ENCODE measurements at regions not wholly inside any gene's neighbourhood (a gene's known extent, or its start where the extent isn't known, plus 50 kb on each side); places are given as distances from the start of the nearest gene placed in this dataset.
A peak's percentile ranks its signal among the peaks of the same experiment; 100 is the strongest.

DNA sequence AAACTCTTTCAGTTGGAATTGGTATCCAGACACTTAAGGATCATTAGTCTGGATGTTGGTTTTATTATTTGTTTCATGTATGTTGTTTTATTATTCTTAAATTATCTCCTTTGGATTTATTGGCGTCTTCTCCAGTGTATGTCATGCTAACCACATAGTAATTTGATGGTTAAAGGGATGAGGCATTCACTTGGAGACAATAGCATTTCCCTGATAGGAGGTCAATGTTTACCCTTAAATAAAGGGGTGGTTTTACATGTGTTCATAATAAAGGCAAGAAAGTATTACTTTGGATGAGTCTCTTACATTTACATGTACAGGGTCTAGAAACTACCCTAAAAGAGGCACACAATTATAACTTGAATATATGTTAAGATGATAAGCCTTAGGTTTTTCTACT is 51.2 kb upstream of the RNF144B start:
- no peak overlapping the region for H3K27ac ChIP-seq (ENCODE audit: low read depth in 1 of 2, low read length in 2 of 2)
- no peaks in the 10 kb centered on the region for H3K9me3 ChIP-seq (ENCODE audit: control insufficient read depth, low read length)
- peaks cover 0 to 3% of the 10 kb centered on the region in 2 donors for H3K4me1 ChIP-seq (ENCODE audit: control insufficient read depth in 1 of 2, insufficient read depth in 2 of 2, low read length in 2 of 2)
- WGBS, 2 donors = 77 to 91% methylated on average over 1 of the region's 1 CpG
- H3K4me3 ChIP-seq (ENCODE audit: low read length in 2 of 2) = no peak overlapping the region
- no peak for ATAC-seq (ENCODE audit: low FRiP score)
- intact Hi-C loops (cut with DNase I) = no loop called here
- no peaks in the 10 kb centered on the region for H3K27me3 ChIP-seq (ENCODE audit: control insufficient read depth in 1 of 2, insufficient read depth in 2 of 2, low read length in 1 of 2)
- no peak for DNase-seq
- no peaks in the 10 kb centered on the region for H3K36me3 ChIP-seq (ENCODE audit: control insufficient read depth in 1 of 2, insufficient read depth in 2 of 2, low read length in 1 of 2)

GRCh38 chr6:18334251-18334650 is 52.9 kb upstream of the RNF144B start:
- H3K4me3 ChIP-seq (ENCODE audit: low read length in 2 of 2) = no peak overlapping the region
- H3K27ac ChIP-seq (ENCODE audit: low read depth in 1 of 2, low read length in 2 of 2) = no peak overlapping the region
- H3K9me3 ChIP-seq (ENCODE audit: control insufficient read depth, low read length) = no peaks in the 10 kb centered on the region
- ATAC-seq (ENCODE audit: low FRiP score) (no peak), DNase-seq (no peak)
- no peaks in the 10 kb centered on the region for H3K27me3 ChIP-seq (ENCODE audit: control insufficient read depth in 1 of 2, insufficient read depth in 2 of 2, low read length in 1 of 2)
- no peaks in the 10 kb centered on the region for H3K4me1 ChIP-seq (ENCODE audit: control insufficient read depth in 1 of 2, insufficient read depth in 2 of 2, low read length in 2 of 2)
- intact Hi-C loops (cut with DNase I) = no loop called here
- no peaks in the 10 kb centered on the region for H3K36me3 ChIP-seq (ENCODE audit: control insufficient read depth in 1 of 2, insufficient read depth in 2 of 2, low read length in 1 of 2)
- 98 to 100% methylated on average over 2 of the region's 2 CpGs for WGBS, 2 donors

GRCh38 chr6:18330548-18331081 is 56.5 kb upstream of the RNF144B start:
- H3K27me3 ChIP-seq (ENCODE audit: control insufficient read depth in 1 of 2, insufficient read depth in 2 of 2, low read length in 1 of 2) = no peaks in the 10 kb centered on the region
- no peaks in the 10 kb centered on the region for H3K36me3 ChIP-seq (ENCODE audit: control insufficient read depth in 1 of 2, insufficient read depth in 2 of 2, low read length in 1 of 2)
- peaks cover 0 to 4% of the 10 kb centered on the region in 2 donors for H3K4me1 ChIP-seq (ENCODE audit: control insufficient read depth in 1 of 2, insufficient read depth in 2 of 2, low read length in 2 of 2)
- DNase-seq = no peak
- no peak for ATAC-seq (ENCODE audit: low FRiP score)
- no peaks in the 10 kb centered on the region for H3K9me3 ChIP-seq (ENCODE audit: control insufficient read depth, low read length)
- H3K4me3 ChIP-seq (ENCODE audit: low read length in 2 of 2) = no peak overlapping the region
- WGBS, 2 donors = 82 to 93% methylated on average over 6 of the region's 6 CpGs
- intact Hi-C loops (cut with DNase I) = no loop called here
- H3K27ac ChIP-seq (ENCODE audit: low read depth in 1 of 2, low read length in 2 of 2) = no peak overlapping the region

- Histone ChIP-seq H3K27ac (ENCODE audit: low read depth in 1 of 2, low read length in 2 of 2) (no peak overlapping the region), H3K4me3 (ENCODE audit: low read length in 2 of 2) (no peak overlapping the region), H3K4me1 (ENCODE audit: control insufficient read depth in 1 of 2, insufficient read depth in 2 of 2, low read length in 2 of 2) (peaks cover 0 to 4% of the 10 kb centered on the region in 2 donors), H3K27me3 (ENCODE audit: control insufficient read depth in 1 of 2, insufficient read depth in 2 of 2, low read length in 1 of 2) (no peaks in the 10 kb centered on the region), H3K9me3 (ENCODE audit: control insufficient read depth, low read length) (no peaks in the 10 kb centered on the region), H3K36me3 (ENCODE audit: control insufficient read depth in 1 of 2, insufficient read depth in 2 of 2, low read length in 1 of 2) (no peaks in the 10 kb centered on the region)
- intact Hi-C loops (cut with DNase I) = loop anchor here in 1 of 2 donors (10.0 kb wide), 1 partner anchor 55 kb away; the partner anchor contains the start of gene RNF144B
- ATAC-seq (ENCODE audit: low FRiP score) (no peak), DNase-seq (no peak)
- WGBS, 2 donors = 86 to 89% methylated on average over 3 of the region's 3 CpGs
Observed at GRCh38 chr6:18329776-18330175, 57.4 kb upstream of the RNF144B start.

DNA sequence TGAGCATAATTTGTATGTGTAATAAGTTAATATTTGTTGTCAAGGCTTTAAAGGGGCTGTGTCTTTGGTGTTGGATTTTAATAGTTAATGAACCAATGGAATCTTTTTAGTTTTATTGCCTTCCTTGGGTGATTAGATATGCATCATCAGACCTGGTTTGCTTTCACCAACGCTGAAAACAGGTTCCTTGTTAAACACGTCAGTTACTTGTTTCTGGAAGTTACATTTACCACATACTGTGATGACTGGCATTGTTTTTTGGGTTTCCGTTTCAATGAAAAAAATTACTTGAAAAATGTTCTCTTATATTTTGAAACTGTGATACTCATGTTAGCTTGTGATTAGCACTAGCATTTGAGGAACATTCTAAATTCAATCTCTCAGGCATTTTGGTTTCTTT is 58.6 kb upstream of the RNF144B start:
- intact Hi-C loops (cut with DNase I) = loop anchor here in 1 of 2 donors (10.0 kb wide), 1 partner anchor 56 kb away; the partner anchor contains the start of gene RNF144B
- no peak overlapping the region for H3K4me3 ChIP-seq (ENCODE audit: low read length in 2 of 2)
- peaks cover 0 to 4% of the 10 kb centered on the region in 2 donors for H3K4me1 ChIP-seq (ENCODE audit: control insufficient read depth in 1 of 2, insufficient read depth in 2 of 2, low read length in 2 of 2)
- WGBS, 2 donors = 5% methylated on average over 3 of the region's 3 CpGs
- H3K36me3 ChIP-seq (ENCODE audit: control insufficient read depth in 1 of 2, insufficient read depth in 2 of 2, low read length in 1 of 2) = no peaks in the 10 kb centered on the region
- DNase-seq (no peak), ATAC-seq (ENCODE audit: low FRiP score) (no peak)
- H3K27ac ChIP-seq (ENCODE audit: low read depth in 1 of 2, low read length in 2 of 2) = no peak overlapping the region
- H3K27me3 ChIP-seq (ENCODE audit: control insufficient read depth in 1 of 2, insufficient read depth in 2 of 2, low read length in 1 of 2) = no peaks in the 10 kb centered on the region
- no peaks in the 10 kb centered on the region for H3K9me3 ChIP-seq (ENCODE audit: control insufficient read depth, low read length)

DNA sequence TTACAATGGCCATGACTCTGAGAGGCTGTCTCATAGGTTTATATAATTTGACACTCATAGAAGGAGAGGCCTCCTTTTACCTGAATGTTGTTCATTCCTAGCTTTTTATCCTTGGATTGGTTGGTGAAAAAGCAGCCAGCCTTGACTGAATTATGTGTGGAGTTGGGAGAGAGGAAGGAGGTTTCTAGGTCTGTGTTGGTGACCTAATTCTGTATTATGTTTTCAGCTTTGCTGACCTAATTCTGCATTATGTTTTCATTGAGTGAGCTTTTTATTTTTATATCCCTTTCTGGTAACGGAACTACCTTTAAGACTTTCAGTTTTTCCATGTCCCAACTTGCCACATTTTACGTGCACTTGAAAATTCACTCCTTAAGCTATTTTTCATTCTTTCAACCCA is 59.1 kb upstream of the RNF144B start:
- intact Hi-C loops (cut with DNase I) = loop anchor here in 1 of 2 donors (10.0 kb wide), 1 partner anchor 57 kb away; the partner anchor contains the start of gene RNF144B
- DNase-seq (no peak), ATAC-seq (ENCODE audit: low FRiP score) (no peak)

GRCh38 chr6:18327626-18328025 is 59.5 kb upstream of the RNF144B start:
- H3K4me3 ChIP-seq (ENCODE audit: low read length in 2 of 2) = no peak overlapping the region
- DNase-seq = peak in 1 of 2 donors; percentile 61
- H3K27me3 ChIP-seq (ENCODE audit: control insufficient read depth in 1 of 2, insufficient read depth in 2 of 2, low read length in 1 of 2) = no peaks in the 10 kb centered on the region
- WGBS, 2 donors = 48 to 68% methylated on average over 5 of the region's 5 CpGs
- peaks cover 0 to 4% of the 10 kb centered on the region in 2 donors for H3K4me1 ChIP-seq (ENCODE audit: control insufficient read depth in 1 of 2, insufficient read depth in 2 of 2, low read length in 2 of 2)
- ATAC-seq (ENCODE audit: low FRiP score) = peak; percentile 55
- no peaks in the 10 kb centered on the region for H3K9me3 ChIP-seq (ENCODE audit: control insufficient read depth, low read length)
- no peaks in the 10 kb centered on the region for H3K36me3 ChIP-seq (ENCODE audit: control insufficient read depth in 1 of 2, insufficient read depth in 2 of 2, low read length in 1 of 2)
- intact Hi-C loops (cut with DNase I) = loop anchor here in 1 of 2 donors (10.0 kb wide), 1 partner anchor 57 kb away; the partner anchor contains the start of gene RNF144B
- no peak overlapping the region for H3K27ac ChIP-seq (ENCODE audit: low read depth in 1 of 2, low read length in 2 of 2)

More for the DNA sequence above, 59.1 kb upstream of the RNF144B start:
- Histone ChIP-seq H3K36me3 (ENCODE audit: control insufficient read depth in 1 of 2, insufficient read depth in 2 of 2, low read length in 1 of 2) (no peaks in the 10 kb centered on the region), H3K4me3 (ENCODE audit: low read length in 2 of 2) (no peak overlapping the region), H3K9me3 (ENCODE audit: control insufficient read depth, low read length) (no peaks in the 10 kb centered on the region), H3K27ac (ENCODE audit: low read depth in 1 of 2, low read length in 2 of 2) (no peak overlapping the region), H3K4me1 (ENCODE audit: control insufficient read depth in 1 of 2, insufficient read depth in 2 of 2, low read length in 2 of 2) (peaks cover 0 to 4% of the 10 kb centered on the region in 2 donors), H3K27me3 (ENCODE audit: control insufficient read depth in 1 of 2, insufficient read depth in 2 of 2, low read length in 1 of 2) (no peaks in the 10 kb centered on the region)
- 3 to 4% methylated on average over 2 of the region's 2 CpGs for WGBS, 2 donors

- Histone ChIP-seq H3K4me3 (ENCODE audit: low read length in 2 of 2) (no peak overlapping the region), H3K4me1 (ENCODE audit: control insufficient read depth in 1 of 2, insufficient read depth in 2 of 2, low read length in 2 of 2) (peaks cover 0 to 4% of the 10 kb centered on the region in 2 donors), H3K36me3 (ENCODE audit: control insufficient read depth in 1 of 2, insufficient read depth in 2 of 2, low read length in 1 of 2) (no peaks in the 10 kb centered on the region), H3K27me3 (ENCODE audit: control insufficient read depth in 1 of 2, insufficient read depth in 2 of 2, low read length in 1 of 2) (no peaks in the 10 kb centered on the region), H3K27ac (ENCODE audit: low read depth in 1 of 2, low read length in 2 of 2) (no peak overlapping the region), H3K9me3 (ENCODE audit: control insufficient read depth, low read length) (no peaks in the 10 kb centered on the region)
- DNase-seq (no peak), ATAC-seq (ENCODE audit: low FRiP score) (peak; percentile 17)
- WGBS, 2 donors = 46 to 58% methylated on average over 6 of the region's 6 CpGs
- intact Hi-C loops (cut with DNase I) = loop anchor here in 1 of 2 donors (10.0 kb wide), 1 partner anchor 58 kb away; the partner anchor contains the start of gene RNF144B
Observed at GRCh38 chr6:18326980-18327379, 60.2 kb upstream of the RNF144B start.

- Histone ChIP-seq H3K4me3 (ENCODE audit: low read length in 2 of 2) (no peak overlapping the region), H3K27me3 (ENCODE audit: control insufficient read depth in 1 of 2, insufficient read depth in 2 of 2, low read length in 1 of 2) (no peaks in the 10 kb centered on the region), H3K4me1 (ENCODE audit: control insufficient read depth in 1 of 2, insufficient read depth in 2 of 2, low read length in 2 of 2) (peaks cover 0 to 4% of the 10 kb centered on the region in 2 donors), H3K27ac (ENCODE audit: low read depth in 1 of 2, low read length in 2 of 2) (no peak overlapping the region), H3K36me3 (ENCODE audit: control insufficient read depth in 1 of 2, insufficient read depth in 2 of 2, low read length in 1 of 2) (no peaks in the 10 kb centered on the region), H3K9me3 (ENCODE audit: control insufficient read depth, low read length) (no peaks in the 10 kb centered on the region)
- intact Hi-C loops (cut with DNase I) = loop anchor here in 1 of 2 donors (10.0 kb wide), 1 partner anchor 59 kb away; the partner anchor contains the start of gene RNF144B
- DNase-seq = no peak
- no peak for ATAC-seq (ENCODE audit: low FRiP score)
- WGBS, 2 donors = 91 to 97% methylated on average over 2 of the region's 2 CpGs
Observed at GRCh38 chr6:18326001-18326400, 61.1 kb upstream of the RNF144B start.
